ENCODE measurements at regions not wholly inside any gene's neighbourhood (a gene's known extent, or its start where the extent isn't known, plus 50 kb on each side); places are given as distances from the start of the nearest gene placed in this dataset.

DNA sequence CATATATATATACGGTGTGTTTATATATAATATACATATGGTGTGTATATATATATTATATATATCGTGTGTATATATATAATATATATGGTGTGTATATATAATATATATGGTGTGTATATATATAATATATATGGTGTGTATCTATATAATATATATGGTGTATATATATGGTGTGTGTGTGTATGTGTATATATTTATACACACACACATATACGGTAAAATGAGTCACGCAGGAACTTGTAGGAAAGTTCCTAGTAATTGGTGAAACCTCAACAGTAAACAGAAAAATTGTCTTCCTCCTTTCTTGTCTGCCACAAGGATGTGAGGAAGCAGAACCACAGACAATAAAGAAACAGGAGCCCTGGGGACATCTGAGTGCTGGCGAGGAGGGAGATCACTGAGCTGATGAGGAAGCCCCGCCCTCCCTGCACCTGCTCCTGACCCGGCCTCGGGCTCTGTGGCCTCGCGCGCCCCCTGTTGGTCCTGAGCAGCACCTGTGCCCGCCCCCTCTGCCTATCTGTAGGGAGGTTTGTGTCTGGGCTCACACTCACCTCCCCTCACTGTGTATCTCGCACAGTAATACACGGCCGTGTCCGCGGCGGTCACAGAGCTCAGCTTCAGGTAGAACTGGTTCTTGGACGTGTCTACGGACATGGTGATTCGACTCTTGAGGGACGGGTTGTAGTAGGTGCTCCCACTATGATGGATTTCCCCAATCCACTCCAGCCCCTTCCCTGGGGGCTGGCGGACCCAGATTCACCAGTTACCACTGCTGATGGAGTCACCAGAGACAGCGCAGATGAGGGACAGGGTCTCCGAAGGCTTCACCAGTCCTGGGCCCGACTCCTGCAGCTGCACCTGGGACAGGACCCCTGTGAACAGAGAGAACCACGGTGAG is 1079.4 kb downstream of the TMEM121 start:
- TF ChIP-seq, protein P1, sequence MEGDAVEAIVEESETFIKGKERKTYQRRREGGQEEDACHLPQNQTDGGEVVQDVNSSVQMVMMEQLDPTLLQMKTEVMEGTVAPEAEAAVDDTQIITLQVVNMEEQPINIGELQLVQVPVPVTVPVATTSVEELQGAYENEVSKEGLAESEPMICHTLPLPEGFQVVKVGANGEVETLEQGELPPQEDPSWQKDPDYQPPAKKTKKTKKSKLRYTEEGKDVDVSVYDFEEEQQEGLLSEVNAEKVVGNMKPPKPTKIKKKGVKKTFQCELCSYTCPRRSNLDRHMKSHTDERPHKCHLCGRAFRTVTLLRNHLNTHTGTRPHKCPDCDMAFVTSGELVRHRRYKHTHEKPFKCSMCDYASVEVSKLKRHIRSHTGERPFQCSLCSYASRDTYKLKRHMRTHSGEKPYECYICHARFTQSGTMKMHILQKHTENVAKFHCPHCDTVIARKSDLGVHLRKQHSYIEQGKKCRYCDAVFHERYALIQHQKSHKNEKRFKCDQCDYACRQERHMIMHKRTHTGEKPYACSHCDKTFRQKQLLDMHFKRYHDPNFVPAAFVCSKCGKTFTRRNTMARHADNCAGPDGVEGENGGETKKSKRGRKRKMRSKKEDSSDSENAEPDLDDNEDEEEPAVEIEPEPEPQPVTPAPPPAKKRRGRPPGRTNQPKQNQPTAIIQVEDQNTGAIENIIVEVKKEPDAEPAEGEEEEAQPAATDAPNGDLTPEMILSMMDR (IDR thresholded peaks at IDR 0.05), result no peak
- TF ChIP-seq POLR2A (IDR thresholded peaks at IDR 0.05), result no peak
